ENCODE measurements at regions not wholly inside any gene's neighbourhood (a gene's known extent, or its start where the extent isn't known, plus 50 kb on each side); places are given as distances from the start of the nearest gene placed in this dataset.

GRCh38 chr12:127306604-127307215 lies 960.3 kb upstream of the TMEM132C start:
- ChIA-PET POLR2A (ENCODE audit: partially characterized antibody) (no interaction called here), CTCF (ENCODE audit: partially characterized antibody) (no interaction called here)
- H2BK5ac ChIP-seq (ENCODE audit: low read depth, low read length), result no peak overlapping the region
- no peak overlapping the region for H2BK12ac ChIP-seq (ENCODE audit: low read depth, low read length)
- no peak overlapping the region for H3K4me3 ChIP-seq (ENCODE audit: extremely low read depth in 1 of 4, insufficient read depth in 2 of 4, low read depth in 3 of 4, low read length in 4 of 4)
- H3K4me1 ChIP-seq (replicated peaks in 1 of 4; ENCODE audit: control insufficient read depth in 3 of 4, insufficient read depth in 4 of 4, low read length in 3 of 4), result no peaks in the 10 kb centered on the region
- no peak for FAIRE-seq
- H4K8ac ChIP-seq (ENCODE audit: extremely low read depth, insufficient read depth, low read length), result no peak overlapping the region
- no peak overlapping the region for H3K56ac ChIP-seq (replicated peaks; ENCODE audit: insufficient read length, low read depth, low read length)
- H3K27ac ChIP-seq (ENCODE audit: low read depth, low read length), result no peak overlapping the region
- no peaks in the 10 kb centered on the region for H3K9me3 ChIP-seq (ENCODE audit: insufficient read depth in 2 of 2, low read depth in 1 of 2, low read length in 1 of 2)
- no peak overlapping the region for H2BK120ac ChIP-seq (replicated peaks; ENCODE audit: low read depth, low read length)
- no peak overlapping the region for H2BK15ac ChIP-seq (ENCODE audit: low read length)
- H2BK20ac ChIP-seq (ENCODE audit: low read length), result no peak overlapping the region
- no peaks in the 10 kb centered on the region for H3K27me3 ChIP-seq (replicated peaks in 1 of 4; ENCODE audit: control insufficient read depth in 3 of 4, extremely low read depth in 1 of 4, insufficient read depth in 3 of 4, low read length in 3 of 4)
- H3K23me2 ChIP-seq (ENCODE audit: low read depth, low read length), result no peaks in the 10 kb centered on the region
- H3K79me2 ChIP-seq (ENCODE audit: control insufficient read depth in 1 of 2, insufficient read depth in 2 of 2, low read length in 2 of 2), result no peaks in the 10 kb centered on the region
- H3K4me2 ChIP-seq (ENCODE audit: insufficient read depth in 1 of 2, low read depth in 2 of 2, low read length in 2 of 2), result no peak overlapping the region
- WGBS, 2 experiments (ENCODE audit: extremely low coverage in 1 of 2, insufficient coverage in 1 of 2, insufficient read length in 1 of 2, insufficient replicate concordance in 2 of 2, low coverage in 1 of 2, low lambda C conversion rate in 2 of 2, missing lambda C conversion rate in 1 of 2), result 90% methylated on average over 4 of the region's 4 CpGs; no CpG with 5 or more reads in 1 of the 2 experiments
- H3K4ac ChIP-seq (replicated peaks; ENCODE audit: insufficient read length, low read depth, low read length), result no peak overlapping the region
- no peaks in the 10 kb centered on the region for H3K79me1 ChIP-seq (ENCODE audit: low read depth, low read length)
- H4K20me1 ChIP-seq (replicated peaks in 1 of 2; ENCODE audit: control insufficient read depth in 1 of 2, insufficient read depth in 2 of 2, low read length in 2 of 2), result no peaks in the 10 kb centered on the region
- H3K23ac ChIP-seq (ENCODE audit: insufficient read length), result no peak overlapping the region
- H3K18ac ChIP-seq (ENCODE audit: extremely low read depth, low read length), result no peak overlapping the region
- no peak overlapping the region for H4K5ac ChIP-seq (ENCODE audit: insufficient read length, low read depth, low read length)
- H2AFZ ChIP-seq (ENCODE audit: low read length), result no peak overlapping the region
- H2AK5ac ChIP-seq (ENCODE audit: low read depth, low read length), result no peak overlapping the region
- no peak overlapping the region for H3K9ac ChIP-seq (replicated peaks in 1 of 4; ENCODE audit: extremely low read depth in 1 of 4, low read depth in 3 of 4, low read length in 3 of 4)
- H3K36me3 ChIP-seq (ENCODE audit: control insufficient read depth in 2 of 4, insufficient read depth in 4 of 4, low read length in 3 of 4), result no peaks in the 10 kb centered on the region
- no peak overlapping the region for H4K91ac ChIP-seq (replicated peaks; ENCODE audit: insufficient read length, low read length)
- DNase-seq (ENCODE audit: low read depth in 1 of 2, low spot score in 2 of 2), result no peak
- no peak overlapping the region for H3K14ac ChIP-seq (ENCODE audit: insufficient read length)
- no peak for TF ChIP-seq ATF2 (IDR thresholded peaks at IDR 0.05; ENCODE audit: low read length)
- TF ChIP-seq CTCF (IDR thresholded peaks at IDR 0.05; ENCODE audit: control extremely low read depth in 1 of 3, insufficient read depth in 1 of 3, low read depth in 1 of 3, low read length in 3 of 3), result no peak
- TF ChIP-seq CHD1 (IDR thresholded peaks at IDR 0.05; ENCODE audit: low read depth, low read length), result no peak
- no peak for TF ChIP-seq TAF1 (IDR thresholded peaks at IDR 0.05; ENCODE audit: low read depth, low read length)
- TF ChIP-seq KDM1A (IDR thresholded peaks at IDR 0.05; ENCODE audit: borderline replicate concordance, low read length), result no peak
- TF ChIP-seq KDM4A (IDR thresholded peaks at IDR 0.05; ENCODE audit: low read depth, low read length, severe bottlenecking), result no peak
- TF ChIP-seq SP4 (IDR thresholded peaks at IDR 0.05; ENCODE audit: low read length), result no peak
- TF ChIP-seq BRCA1 (IDR thresholded peaks at IDR 0.05; ENCODE audit: low read depth, low read length), result no peak
- no peak for TF ChIP-seq CHD2 (IDR thresholded peaks at IDR 0.05; ENCODE audit: low read length)
- no peak for TF ChIP-seq RXRA (IDR thresholded peaks at IDR 0.05; ENCODE audit: insufficient read depth, low read depth, low read length)
